Spleen (tissue), 7 donors: ENCODE measurements at regions not wholly inside any gene's neighbourhood (a gene's known extent, or its start where the extent isn't known, plus 50 kb on each side); places are given as distances from the start of the nearest gene placed in this dataset.

Experiments used
- CTCF ChIP-seq, 11 experiments: fragments of 200-600 bp in 7 of 11; fragments of 450-650 bp in 4 of 11; sonication (generic) in 4 of 11; IDR thresholded peaks in 8 of 11; conservative IDR thresholded peaks in 3 of 11; 1 replicate in 7 of 11; 2 replicates in 4 of 11; pipeline versions ENCODE4 v1.4.0 to v1.8.0; 2016 to 2021; ENCODE audit warnings: antibody characterized with exemption in 11 of 11, inconsistent platforms in 4 of 11, mild to moderate bottlenecking in 1 of 11
- POLR2A ChIP-seq, 3 donors: fragments of 450-650 bp; IDR thresholded peaks; one replicate each; pipeline ENCODE4 v1.5.1; 2017; ENCODE audit warnings: antibody characterized with exemption in 3 of 3, mild to moderate bottlenecking in 1 of 3
- POLR2AphosphoS5 ChIP-seq, 3 donors: sonication (generic); formaldehyde crosslinking; IDR thresholded peaks; one replicate each; pipeline ENCODE4 v1.5.1; 2017; ENCODE audit warnings: antibody characterized with exemption in 3 of 3
- donor health status: DM: no; HTN: no; CAD: no; lungs with moderate emphysema.
- donor health status: DM: no; HTN: no; CAD: no.
- donor health status: DM: no; HTN: no; CAD: no.

- no peak for TF ChIP-seq CTCF (IDR thresholded peaks at IDR 0.05 in 8 of 11, conservative IDR thresholded peaks at IDR 0.05 in 3 of 11)
- TF ChIP-seq POLR2AphosphoS5 (IDR thresholded peaks at IDR 0.05) = no peak
- TF ChIP-seq POLR2A (IDR thresholded peaks at IDR 0.05) = no peak
Measured at GRCh38 chr5:133735346-133735745, 123.0 kb upstream of the FSTL4 start.
